ENCODE measurements at regions not wholly inside any gene's neighbourhood (a gene's known extent, or its start where the extent isn't known, plus 50 kb on each side); places are given as distances from the start of the nearest gene placed in this dataset.

DNA sequence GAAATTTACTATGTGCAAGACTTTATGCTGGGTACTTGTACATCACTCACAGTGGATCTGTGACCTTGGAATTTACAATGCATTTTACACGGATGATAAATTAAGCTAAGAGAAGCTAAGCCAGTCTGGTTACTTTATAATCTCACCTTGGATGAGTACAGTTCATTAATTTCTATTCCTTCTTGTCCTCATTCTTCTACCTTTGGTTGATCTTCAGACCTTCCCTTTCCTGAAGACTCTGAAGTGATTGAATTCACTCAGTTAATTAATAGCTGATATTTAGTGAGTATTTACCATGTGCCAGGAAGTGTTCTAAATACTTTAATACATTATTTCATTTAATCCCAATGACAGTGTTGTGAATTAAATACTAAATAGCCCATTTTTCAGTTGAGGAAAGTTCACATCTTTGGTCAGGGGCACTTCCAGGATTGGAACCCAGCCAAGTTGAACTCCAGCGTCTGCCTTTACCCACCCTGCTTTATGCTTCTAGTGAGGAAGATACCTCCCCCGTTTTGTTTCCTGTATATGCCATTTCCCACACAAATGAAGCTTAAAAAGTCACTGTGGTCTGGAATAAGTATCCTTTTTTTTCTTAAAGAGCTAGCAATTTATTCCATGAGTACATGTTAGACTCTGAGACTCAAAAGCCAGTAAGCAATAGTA is 146.6 kb downstream of the TLR5 start:
- no peak for DNase-seq (ENCODE audit: low spot score)

- DNase-seq (ENCODE audit: low spot score) = no peak
Measured at GRCh38 chr1:223000632-223001031, 142.4 kb downstream of the TLR5 start.

GRCh38 chr1:223001653-223002634 is 141.1 kb downstream of the TLR5 start:
- DNase-seq (ENCODE audit: low spot score) = no peak

DNA sequence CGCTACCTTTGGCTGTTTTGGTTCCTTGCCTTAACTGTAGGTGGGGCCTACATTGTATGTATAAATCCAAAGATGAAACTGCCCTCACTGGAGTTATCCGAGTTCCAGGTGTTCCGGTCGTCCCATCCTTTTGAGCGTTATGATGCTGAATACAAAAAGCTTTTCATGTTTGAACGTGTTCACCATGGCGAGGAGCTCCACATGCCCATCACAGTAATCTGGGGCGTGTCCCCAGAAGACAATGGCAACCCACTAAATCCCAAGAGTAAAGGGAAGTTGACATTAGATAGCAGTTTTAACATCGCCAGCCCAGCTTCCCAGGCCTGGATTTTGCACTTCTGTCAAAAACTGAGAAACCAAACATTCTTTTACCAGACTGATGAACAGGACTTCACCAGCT is 139.5 kb downstream of the TLR5 start:
- no peak for DNase-seq (ENCODE audit: low spot score)

GRCh38 chr1:223006371-223006770 is 136.7 kb downstream of the TLR5 start:
- DNase-seq (ENCODE audit: low spot score) = no peak

GRCh38 chr1:223006917-223007648 is 136.0 kb downstream of the TLR5 start:
- DNase-seq (ENCODE audit: low spot score) = no peak

GRCh38 chr1:223007935-223008334 is 135.1 kb downstream of the TLR5 start:
- no peak for DNase-seq (ENCODE audit: low spot score)

DNA sequence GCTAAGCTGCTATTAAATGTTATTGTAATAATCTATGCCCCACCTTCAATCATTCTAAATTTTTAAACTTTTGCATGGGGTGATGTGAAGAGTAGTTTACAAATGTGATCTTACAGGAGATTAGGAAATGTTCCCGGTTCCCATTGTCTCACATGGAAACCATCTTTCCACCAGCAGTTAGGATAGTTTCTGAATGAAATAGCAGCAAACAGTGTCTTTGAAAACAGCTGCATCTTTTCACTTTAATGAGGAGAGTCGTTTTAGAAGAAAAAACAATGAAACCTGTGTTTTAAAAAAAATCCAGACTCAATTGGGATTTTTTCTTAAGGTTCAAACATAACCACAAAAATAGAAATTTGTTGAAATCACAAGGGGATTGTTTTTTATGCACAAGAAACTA is 134.2 kb downstream of the TLR5 start:
- no peak for DNase-seq (ENCODE audit: low spot score)

GRCh38 chr1:223009406-223009805 is 133.6 kb downstream of the TLR5 start:
- no peak for DNase-seq (ENCODE audit: low spot score)

- DNase-seq (ENCODE audit: low spot score) = no peak
Measured at GRCh38 chr1:223010582-223011504, 132.2 kb downstream of the TLR5 start.

DNA sequence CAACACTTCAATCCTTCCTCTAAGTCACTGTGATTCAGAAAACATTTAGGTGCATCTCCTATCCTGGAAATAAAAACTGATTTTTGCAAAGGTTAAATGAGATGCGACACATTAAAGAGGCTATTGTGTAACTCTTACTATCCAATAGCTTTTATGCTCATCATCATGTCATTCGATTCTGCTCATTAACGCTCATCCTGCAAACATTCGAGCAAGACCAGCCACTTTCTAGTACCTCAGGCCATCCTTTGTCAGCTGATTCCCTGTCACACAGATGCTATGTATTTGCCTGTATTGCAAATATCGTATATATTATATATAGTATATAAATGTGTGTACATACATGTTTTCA is 131.6 kb downstream of the TLR5 start:
- DNase-seq (ENCODE audit: low spot score) = no peak

DNA sequence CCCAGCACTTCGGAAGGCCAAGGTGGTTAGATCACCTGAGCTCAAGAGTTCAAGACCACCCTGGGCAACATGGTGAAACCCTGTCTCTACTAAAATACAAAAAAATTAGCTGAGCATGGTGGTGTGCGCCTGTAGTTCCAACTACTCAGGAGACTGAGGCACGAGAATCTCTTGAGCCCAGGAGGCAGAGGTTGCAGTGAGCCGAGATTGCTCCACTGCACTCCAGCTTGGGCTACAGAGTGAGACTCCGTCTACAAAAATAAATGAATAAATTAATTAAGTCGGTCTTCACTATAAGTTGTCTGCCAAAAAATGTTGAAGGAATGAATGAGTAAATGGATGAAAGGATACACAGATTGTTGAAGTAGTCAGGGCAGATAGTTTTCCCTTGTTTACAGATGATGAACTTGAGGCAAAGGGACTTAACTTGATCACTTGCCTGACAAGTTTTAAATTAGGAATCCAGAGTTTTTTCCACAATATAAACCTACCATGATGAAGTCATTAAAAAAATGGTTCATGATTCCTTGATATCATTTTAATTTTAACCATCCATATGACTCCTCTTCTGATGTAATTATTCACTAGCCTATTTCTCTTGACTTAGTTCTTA is 130.8 kb downstream of the TLR5 start:
- DNase-seq (ENCODE audit: low spot score) = no peak

DNA sequence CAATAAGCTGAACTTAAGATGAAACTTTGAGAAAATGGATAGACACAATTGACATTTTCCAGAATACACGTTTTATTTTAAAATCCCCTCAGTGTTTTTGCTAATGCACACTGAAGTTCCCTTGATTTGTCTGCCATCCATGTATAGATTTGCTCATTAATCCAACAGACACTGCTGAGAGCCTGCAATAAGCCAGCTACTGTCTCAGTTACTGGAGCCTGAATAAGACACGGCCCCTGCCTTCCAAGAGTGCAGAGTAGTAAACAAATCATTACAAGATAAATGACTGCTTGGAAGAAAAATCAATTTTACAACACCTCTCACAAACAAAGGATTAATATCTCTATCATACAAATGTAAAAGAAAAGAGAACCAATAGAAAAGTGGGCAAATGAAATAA is 130.1 kb downstream of the TLR5 start:
- DNase-seq (ENCODE audit: low spot score) = no peak

DNA sequence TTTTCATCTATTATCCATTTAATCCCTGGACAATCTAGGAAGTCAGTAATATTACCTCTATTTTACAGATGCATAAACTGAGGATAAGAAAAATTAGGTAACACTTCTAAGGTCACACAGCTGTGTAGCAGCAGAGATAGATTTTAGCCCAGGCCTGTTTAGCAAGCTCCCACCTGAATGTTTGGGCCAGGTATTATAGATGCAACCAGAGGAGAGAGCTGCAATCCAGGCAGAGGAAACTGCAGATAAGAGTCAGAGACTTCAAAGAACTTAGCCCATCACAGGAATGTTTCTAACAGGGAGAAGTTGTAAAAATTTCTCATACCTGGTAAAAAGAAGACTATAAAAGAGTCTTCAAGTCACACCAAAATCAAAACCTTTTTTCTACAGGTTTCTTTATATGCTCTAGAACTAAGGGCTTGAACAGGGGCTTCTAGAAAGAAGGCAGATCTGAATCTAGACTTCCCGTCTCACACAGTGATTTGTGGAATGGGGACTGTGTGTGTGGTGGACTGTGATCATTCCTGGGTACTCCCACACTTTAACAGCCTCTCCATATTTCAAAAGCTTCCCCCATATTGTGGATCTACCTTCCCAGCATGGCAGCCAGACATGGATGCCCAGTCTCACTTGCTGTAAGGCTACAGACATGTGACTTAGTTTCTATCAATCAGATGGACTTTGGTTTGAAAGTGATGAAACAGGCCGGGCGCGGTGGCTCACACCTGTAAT is 128.7 kb downstream of the TLR5 start:
- no peak for DNase-seq (ENCODE audit: low spot score)

GRCh38 chr1:223016381-223016780 is 126.7 kb downstream of the TLR5 start:
- no peak for DNase-seq (ENCODE audit: low spot score)

GRCh38 chr1:223016890-223017289 is 126.2 kb downstream of the TLR5 start:
- no peak for DNase-seq (ENCODE audit: low spot score)

DNA sequence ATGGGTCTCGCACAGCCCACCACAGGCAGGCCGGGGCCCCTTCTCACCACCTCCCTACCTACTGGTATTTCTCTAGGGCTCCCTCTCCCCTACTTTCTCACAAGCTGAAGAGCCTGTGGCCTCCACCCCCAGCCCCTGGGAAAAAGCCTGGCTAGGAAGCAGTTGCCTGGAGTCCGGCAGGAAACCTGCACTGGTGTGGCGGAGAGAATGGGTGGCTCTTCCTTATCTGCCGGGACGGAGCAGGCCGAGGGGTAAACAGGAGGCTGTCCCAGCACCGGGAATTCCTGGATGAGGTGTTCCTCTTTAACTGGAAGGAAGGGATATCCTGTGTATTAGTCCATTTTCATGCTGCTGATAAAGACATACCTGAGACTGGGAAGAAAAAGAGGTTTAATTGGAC is 125.8 kb downstream of the TLR5 start:
- no peak for DNase-seq (ENCODE audit: low spot score)

GRCh38 chr1:223018534-223018933 is 124.5 kb downstream of the TLR5 start:
- DNase-seq (ENCODE audit: low spot score) = no peak

DNA sequence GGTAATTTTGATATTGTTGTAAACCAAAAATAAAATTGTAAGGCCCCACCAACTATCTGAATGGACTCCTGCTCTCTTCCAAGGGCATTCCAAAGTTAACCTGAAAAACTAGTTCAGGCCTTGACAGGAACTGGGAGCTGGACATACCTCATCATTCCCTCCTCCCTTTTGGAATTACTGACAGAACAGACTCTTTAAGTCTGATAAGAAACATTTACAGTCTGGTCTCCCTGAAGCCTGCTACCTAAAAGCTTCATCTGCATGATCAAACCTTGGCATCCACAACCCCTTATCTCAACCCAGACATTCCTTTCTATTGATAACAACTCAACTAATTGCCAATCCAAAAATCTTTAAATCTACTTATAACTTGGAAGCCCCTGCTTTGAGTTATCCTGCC is 123.8 kb downstream of the TLR5 start:
- DNase-seq (ENCODE audit: low spot score) = no peak

GRCh38 chr1:223020770-223021169 is 122.3 kb downstream of the TLR5 start:
- no peak for DNase-seq (ENCODE audit: low spot score)

Data from ureter (tissue), 1 donor.